Ishikawa (cell line): ENCODE measurements at regions not wholly inside any gene's neighbourhood (a gene's known extent, or its start where the extent isn't known, plus 50 kb on each side); places are given as distances from the start of the nearest gene placed in this dataset.

Experiments
- CEBPB ChIP-seq: IDR thresholded peaks from 2 replicates; pipeline ENCODE4 v1.6.1; 2012
- CREB1 ChIP-seq: IDR thresholded peaks from 2 replicates; pipeline ENCODE4 v1.6.1; 2012; ENCODE audit warnings: low read depth
- EGR1 ChIP-seq: IDR thresholded peaks from 2 replicates; pipeline ENCODE4 v1.6.1; 2012
- EP300 ChIP-seq: IDR thresholded peaks from 2 replicates; pipeline ENCODE4 v1.6.1; 2012; ENCODE audit warnings: borderline replicate concordance
- FOXM1 ChIP-seq: IDR thresholded peaks from 2 replicates; pipeline ENCODE4 v1.6.1; 2012; ENCODE audit warnings: low read depth, borderline replicate concordance
- NFIC ChIP-seq: IDR thresholded peaks from 2 replicates; pipeline ENCODE4 v1.6.1; 2012
- RAD21 ChIP-seq: IDR thresholded peaks from 2 replicates; pipeline ENCODE4 v1.6.1; 2012; ENCODE audit warnings: low read depth
- TAF1 ChIP-seq: IDR thresholded peaks from 2 replicates; pipeline ENCODE4 v1.6.1; 2012; ENCODE audit warnings: low read depth, mild to moderate bottlenecking
- TCF12 ChIP-seq: IDR thresholded peaks from 2 replicates; pipeline ENCODE4 v1.6.1; 2012; ENCODE audit warnings: low read depth
- TEAD4 ChIP-seq: IDR thresholded peaks from 2 replicates; pipeline ENCODE4 v1.6.1; 2012
- YY1 ChIP-seq: IDR thresholded peaks from 2 replicates; pipeline ENCODE4 v1.6.1; 2012; ENCODE audit warnings: low read depth
- TF ChIP-seq, protein P1 (sequence below): IDR thresholded peaks from 2 replicates; pipeline ENCODE4 v1.6.1; 2012
- TF ChIP-seq, protein P2 (sequence below): IDR thresholded peaks from 2 replicates; pipeline ENCODE4 v1.6.1; 2012; ENCODE audit warnings: low read depth, mild to moderate bottlenecking
- TF ChIP-seq, protein P3 (sequence below): IDR thresholded peaks from 2 replicates; pipeline ENCODE4 v1.6.1; 2012

DNA sequence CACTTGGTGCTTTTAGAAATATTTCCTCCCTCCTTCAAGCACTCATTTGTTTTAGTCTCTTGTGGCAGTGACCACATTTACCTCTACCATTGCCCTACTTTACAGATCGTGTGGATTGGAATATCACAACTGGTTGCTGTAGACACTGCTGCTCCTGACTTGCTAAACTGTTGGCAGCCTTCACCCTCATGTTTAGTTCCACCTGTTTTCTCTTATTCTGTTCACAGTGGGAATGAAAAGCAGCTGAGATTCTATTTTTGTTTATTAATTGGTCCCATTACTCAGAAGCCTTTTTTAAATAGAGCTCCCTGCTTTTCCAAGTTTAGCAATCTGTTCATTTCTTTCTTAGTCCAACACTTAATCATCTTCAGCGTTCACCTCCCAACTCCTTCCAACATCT is 308.9 kb downstream of the RWDD3 start:
- TF ChIP-seq, protein P1, sequence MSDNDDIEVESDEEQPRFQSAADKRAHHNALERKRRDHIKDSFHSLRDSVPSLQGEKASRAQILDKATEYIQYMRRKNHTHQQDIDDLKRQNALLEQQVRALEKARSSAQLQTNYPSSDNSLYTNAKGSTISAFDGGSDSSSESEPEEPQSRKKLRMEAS, result no peak
- TF ChIP-seq EP300 (no peak), TAF1 (no peak), RAD21 (no peak), YY1 (no peak), TEAD4 (no peak), TCF12 (no peak), NFIC (no peak), CEBPB (no peak), CREB1 (no peak), EGR1 (no peak), FOXM1 (no peak)
- TF ChIP-seq, protein P2, sequence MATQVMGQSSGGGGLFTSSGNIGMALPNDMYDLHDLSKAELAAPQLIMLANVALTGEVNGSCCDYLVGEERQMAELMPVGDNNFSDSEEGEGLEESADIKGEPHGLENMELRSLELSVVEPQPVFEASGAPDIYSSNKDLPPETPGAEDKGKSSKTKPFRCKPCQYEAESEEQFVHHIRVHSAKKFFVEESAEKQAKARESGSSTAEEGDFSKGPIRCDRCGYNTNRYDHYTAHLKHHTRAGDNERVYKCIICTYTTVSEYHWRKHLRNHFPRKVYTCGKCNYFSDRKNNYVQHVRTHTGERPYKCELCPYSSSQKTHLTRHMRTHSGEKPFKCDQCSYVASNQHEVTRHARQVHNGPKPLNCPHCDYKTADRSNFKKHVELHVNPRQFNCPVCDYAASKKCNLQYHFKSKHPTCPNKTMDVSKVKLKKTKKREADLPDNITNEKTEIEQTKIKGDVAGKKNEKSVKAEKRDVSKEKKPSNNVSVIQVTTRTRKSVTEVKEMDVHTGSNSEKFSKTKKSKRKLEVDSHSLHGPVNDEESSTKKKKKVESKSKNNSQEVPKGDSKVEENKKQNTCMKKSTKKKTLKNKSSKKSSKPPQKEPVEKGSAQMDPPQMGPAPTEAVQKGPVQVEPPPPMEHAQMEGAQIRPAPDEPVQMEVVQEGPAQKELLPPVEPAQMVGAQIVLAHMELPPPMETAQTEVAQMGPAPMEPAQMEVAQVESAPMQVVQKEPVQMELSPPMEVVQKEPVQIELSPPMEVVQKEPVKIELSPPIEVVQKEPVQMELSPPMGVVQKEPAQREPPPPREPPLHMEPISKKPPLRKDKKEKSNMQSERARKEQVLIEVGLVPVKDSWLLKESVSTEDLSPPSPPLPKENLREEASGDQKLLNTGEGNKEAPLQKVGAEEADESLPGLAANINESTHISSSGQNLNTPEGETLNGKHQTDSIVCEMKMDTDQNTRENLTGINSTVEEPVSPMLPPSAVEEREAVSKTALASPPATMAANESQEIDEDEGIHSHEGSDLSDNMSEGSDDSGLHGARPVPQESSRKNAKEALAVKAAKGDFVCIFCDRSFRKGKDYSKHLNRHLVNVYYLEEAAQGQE, result no peak
- TF ChIP-seq, protein P3, sequence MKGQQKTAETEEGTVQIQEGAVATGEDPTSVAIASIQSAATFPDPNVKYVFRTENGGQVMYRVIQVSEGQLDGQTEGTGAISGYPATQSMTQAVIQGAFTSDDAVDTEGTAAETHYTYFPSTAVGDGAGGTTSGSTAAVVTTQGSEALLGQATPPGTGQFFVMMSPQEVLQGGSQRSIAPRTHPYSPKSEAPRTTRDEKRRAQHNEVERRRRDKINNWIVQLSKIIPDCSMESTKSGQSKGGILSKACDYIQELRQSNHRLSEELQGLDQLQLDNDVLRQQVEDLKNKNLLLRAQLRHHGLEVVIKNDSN, result no peak
